Panc1 (cell line): ENCODE measurements at regions not wholly inside any gene's neighbourhood (a gene's known extent, or its start where the extent isn't known, plus 50 kb on each side); places are given as distances from the start of the nearest gene placed in this dataset.

ENCODE experiments used
- CTCF ChIP-seq: fragments of 450-650 bp; IDR thresholded peaks from 2 replicates; pipeline ENCODE4 v1.5.1; 2017; ENCODE audit warnings: mild to moderate bottlenecking
- REST ChIP-seq, 2 experiments: IDR thresholded peaks; 2 replicates each; pipeline ENCODE4 v1.6.1; 2011 to 2012; ENCODE audit warnings: low read depth in 2 of 2, control low read depth in 1 of 2, low read length in 1 of 2, mild to moderate bottlenecking in 1 of 2, moderate library complexity in 1 of 2; ENCODE audit not compliant: insufficient read depth in 1 of 2

- TF ChIP-seq CTCF (no peak), REST (IDR thresholded peaks at IDR 0.05; ENCODE audit: insufficient read depth in 1 of 2, low read depth in 2 of 2, low read length in 1 of 2) (no peak)
These were observed 330.6 kb downstream of the CCSER2 start for GRCh38 chr10:84659027-84659426.
